Immature natural killer cell (primary cell): ENCODE measurements at regions not wholly inside any gene's neighbourhood (a gene's known extent, or its start where the extent isn't known, plus 50 kb on each side); places are given as distances from the start of the nearest gene placed in this dataset.
"Not testable (repeated sequence)": the region's sequence is repeated elsewhere in the genome, so short reads cannot be mapped to it uniquely, and the experiment has no call there.

Experiments used
- DNase-seq, 3 donors: peaks; one replicate each; pipeline ENCODE4 v3.0.0; 2022; ENCODE audit warnings: mixed read lengths in 1 of 3
- H3K27ac Mint-ChIP-seq, 6 donors: one replicate each; pipeline ENCODE4 v1.8.0; 2020; ENCODE audit warnings: mixed read lengths in 6 of 6, mild to moderate bottlenecking in 5 of 6, inconsistent platforms in 4 of 6, moderate library complexity in 3 of 6
- H3K27me3 Mint-ChIP-seq, 3 donors: one replicate each; pipeline ENCODE4 v1.8.0; 2020 to 2021; ENCODE audit warnings: low read depth in 3 of 3, mild to moderate bottlenecking in 3 of 3, mixed read lengths in 3 of 3, moderate library complexity in 3 of 3, inconsistent platforms in 1 of 3
- H3K36me3 Mint-ChIP-seq, 3 donors: one replicate each; pipeline ENCODE4 v1.8.0; 2020; ENCODE audit warnings: mixed read lengths in 3 of 3, inconsistent platforms in 2 of 3, mild to moderate bottlenecking in 2 of 3
- H3K4me1 Mint-ChIP-seq, 2 donors: one replicate each; pipeline ENCODE4 v1.8.0; 2020; ENCODE audit warnings: inconsistent platforms in 2 of 2, mild to moderate bottlenecking in 2 of 2, mixed read lengths in 2 of 2, moderate library complexity in 1 of 2
- H3K4me3 Mint-ChIP-seq, 5 donors: one replicate each; pipeline ENCODE4 v1.8.0; 2020; ENCODE audit warnings: mild to moderate bottlenecking in 5 of 5, mixed read lengths in 5 of 5, inconsistent platforms in 3 of 5, moderate library complexity in 3 of 5
- H3K9me3 Mint-ChIP-seq, 6 donors: one replicate each; pipeline ENCODE4 v1.8.0; 2020; ENCODE audit warnings: mild to moderate bottlenecking in 6 of 6, mixed read lengths in 6 of 6, inconsistent platforms in 4 of 6, moderate library complexity in 3 of 6

- Mint-ChIP-seq H3K27ac (no peak overlapping the region), H3K27me3 (peaks cover 0 to 2% (median 0%) of the 10 kb centered on the region in 3 donors), H3K36me3 (peaks cover 0 to 6% (median 4%) of the 10 kb centered on the region in 3 donors), H3K9me3 (peaks cover 0 to 6% (median 0%) of the 10 kb centered on the region in 6 donors), H3K4me1 (no peaks in the 10 kb centered on the region), H3K4me3 (no peak overlapping the region)
- no peak for DNase-seq
Measured at GRCh38 chr11:24240496-24241175, 256.2 kb upstream of the LUZP2 start.

GRCh38 chr11:24246715-24247114 lies 250.1 kb upstream of the LUZP2 start:
- peaks cover 0 to 6% (median under 1%) of the 10 kb centered on the region in 6 donors for H3K9me3 Mint-ChIP-seq
- no peaks in the 10 kb centered on the region for H3K4me1 Mint-ChIP-seq
- H3K4me3 Mint-ChIP-seq = no peak overlapping the region
- peaks cover 0 to 8% (median 6%) of the 10 kb centered on the region in 3 donors for H3K36me3 Mint-ChIP-seq
- no peak overlapping the region for H3K27ac Mint-ChIP-seq
- H3K27me3 Mint-ChIP-seq = peaks cover 0 to under 1% (median 0%) of the 10 kb centered on the region in 3 donors
- DNase-seq = no peak

GRCh38 chr11:24247846-24248245 lies 249.0 kb upstream of the LUZP2 start:
- DNase-seq = no peak
- no peak overlapping the region for H3K4me3 Mint-ChIP-seq
- H3K4me1 Mint-ChIP-seq = no peaks in the 10 kb centered on the region
- H3K27me3 Mint-ChIP-seq = peaks cover 0 to 3% (median under 1%) of the 10 kb centered on the region in 3 donors
- H3K27ac Mint-ChIP-seq = no peak overlapping the region
- peaks cover 0 to 12% (median 6%) of the 10 kb centered on the region in 3 donors for H3K36me3 Mint-ChIP-seq
- peaks cover 0 to 6% (median under 1%) of the 10 kb centered on the region in 6 donors for H3K9me3 Mint-ChIP-seq

GRCh38 chr11:24249921-24250320 lies 246.9 kb upstream of the LUZP2 start:
- Mint-ChIP-seq H3K27ac (no peak overlapping the region), H3K4me3 (no peak overlapping the region), H3K27me3 (peaks cover 2 to 3% (median 3%) of the 10 kb centered on the region in 3 donors), H3K9me3 (peaks cover 0 to 2% (median 0%) of the 10 kb centered on the region in 6 donors), H3K36me3 (peaks cover 0 to 8% (median 0%) of the 10 kb centered on the region in 3 donors), H3K4me1 (no peaks in the 10 kb centered on the region)
- no peak for DNase-seq

- no peaks in the 10 kb centered on the region for H3K4me1 Mint-ChIP-seq
- H3K4me3 Mint-ChIP-seq = no peak overlapping the region
- no peak for DNase-seq
- H3K27ac Mint-ChIP-seq = no peak overlapping the region
- H3K27me3 Mint-ChIP-seq = peaks cover 2 to 3% (median 3%) of the 10 kb centered on the region in 3 donors
- H3K36me3 Mint-ChIP-seq = peaks cover 0 to 12% (median 0%) of the 10 kb centered on the region in 3 donors
- H3K9me3 Mint-ChIP-seq = no peaks in the 10 kb centered on the region
Measured at GRCh38 chr11:24253237-24253760, 243.6 kb upstream of the LUZP2 start.

- Mint-ChIP-seq H3K27ac (no peak overlapping the region), H3K36me3 (peaks cover 0 to 3% (median 0%) of the 10 kb centered on the region in 3 donors), H3K9me3 (peaks cover 0 to 1% (median 0%) of the 10 kb centered on the region in 6 donors), H3K4me1 (no peaks in the 10 kb centered on the region), H3K4me3 (no peak overlapping the region), H3K27me3 (peaks cover 0 to 3% (median 0%) of the 10 kb centered on the region in 3 donors)
- DNase-seq = no peak
Measured at GRCh38 chr11:24264868-24265267, 232.0 kb upstream of the LUZP2 start.

GRCh38 chr11:24267014-24267413 lies 229.8 kb upstream of the LUZP2 start:
- Mint-ChIP-seq H3K9me3 (peaks cover 0 to 1% (median 0%) of the 10 kb centered on the region in 6 donors), H3K4me1 (no peaks in the 10 kb centered on the region), H3K4me3 (no peak overlapping the region), H3K36me3 (peaks cover 0 to 3% (median 0%) of the 10 kb centered on the region in 3 donors), H3K27ac (no peak overlapping the region), H3K27me3 (peaks cover 0 to 3% (median 0%) of the 10 kb centered on the region in 3 donors)
- DNase-seq = no peak

- no peak for DNase-seq
- H3K4me3 Mint-ChIP-seq = no peak overlapping the region
- H3K36me3 Mint-ChIP-seq = peaks cover 0 to 3% (median 0%) of the 10 kb centered on the region in 3 donors
- H3K27ac Mint-ChIP-seq = no peak overlapping the region
- H3K27me3 Mint-ChIP-seq = peaks cover 0 to 2% (median 0%) of the 10 kb centered on the region in 3 donors
- H3K4me1 Mint-ChIP-seq = no peaks in the 10 kb centered on the region
- peaks cover 0 to 1% (median 0%) of the 10 kb centered on the region in 6 donors for H3K9me3 Mint-ChIP-seq
Measured at GRCh38 chr11:24271798-24272197, 225.1 kb upstream of the LUZP2 start.

- not testable (repeated sequence) for DNase-seq, H3K4me1 Mint-ChIP-seq, H3K4me3 Mint-ChIP-seq
Measured at GRCh38 chr11:24274214-24274781, 222.6 kb upstream of the LUZP2 start.

GRCh38 chr11:24286238-24286637 lies 210.6 kb upstream of the LUZP2 start:
- no peak for DNase-seq
- Mint-ChIP-seq H3K27ac (no peak overlapping the region), H3K27me3 (peaks cover 1 to 7% (median 1%) of the 10 kb centered on the region in 3 donors), H3K9me3 (peaks cover 0 to 16% (median 3%) of the 10 kb centered on the region in 6 donors), H3K4me1 (peaks cover 0 to 5% of the 10 kb centered on the region in 2 donors), H3K36me3 (peaks cover 0 to 27% (median 0%) of the 10 kb centered on the region in 3 donors), H3K4me3 (no peak overlapping the region)

More at GRCh38 chr11:24274214-24274781, 222.6 kb upstream of the LUZP2 start:
- H3K9me3 Mint-ChIP-seq, H3K27me3 Mint-ChIP-seq, H3K36me3 Mint-ChIP-seq, H3K27ac Mint-ChIP-seq: not testable (repeated sequence)

- peaks cover 0 to 5% (median 2%) of the 10 kb centered on the region in 3 donors for H3K27me3 Mint-ChIP-seq
- no peak overlapping the region for H3K4me3 Mint-ChIP-seq
- no peak for DNase-seq
- peaks cover 3 to 12% of the 10 kb centered on the region in 2 donors for H3K4me1 Mint-ChIP-seq
- H3K27ac Mint-ChIP-seq = no peak overlapping the region
- peaks cover 0 to 8% (median 1%) of the 10 kb centered on the region in 6 donors for H3K9me3 Mint-ChIP-seq
- peaks cover 0 to 17% (median 0%) of the 10 kb centered on the region in 3 donors for H3K36me3 Mint-ChIP-seq
Measured at GRCh38 chr11:24289301-24289700, 207.6 kb upstream of the LUZP2 start.

- H3K4me3 Mint-ChIP-seq = no peak overlapping the region
- peaks cover 11 to 22% of the 10 kb centered on the region in 2 donors for H3K4me1 Mint-ChIP-seq
- H3K27ac Mint-ChIP-seq = no peak overlapping the region
- no peaks in the 10 kb centered on the region for H3K9me3 Mint-ChIP-seq
- DNase-seq = no peak
- H3K27me3 Mint-ChIP-seq = peaks cover 0 to 2% (median 0%) of the 10 kb centered on the region in 3 donors
- peaks cover 0 to 4% (median 0%) of the 10 kb centered on the region in 3 donors for H3K36me3 Mint-ChIP-seq
Measured at GRCh38 chr11:24293964-24294363, 202.9 kb upstream of the LUZP2 start.

GRCh38 chr11:24295360-24295759 lies 201.5 kb upstream of the LUZP2 start:
- H3K4me1 Mint-ChIP-seq = peaks cover 11 to 22% of the 10 kb centered on the region in 2 donors
- peaks cover 0 to 2% (median 0%) of the 10 kb centered on the region in 3 donors for H3K27me3 Mint-ChIP-seq
- H3K9me3 Mint-ChIP-seq = no peaks in the 10 kb centered on the region
- DNase-seq = peak; percentile 3 to 25 (median 22)
- H3K27ac Mint-ChIP-seq = peak overlapping the region; percentile 17 to 93 (median 80)
- peak overlapping the region; percentile 50 to 80 (median 75) for H3K4me3 Mint-ChIP-seq
- H3K36me3 Mint-ChIP-seq = peaks cover 0 to 4% (median 0%) of the 10 kb centered on the region in 3 donors

GRCh38 chr11:24297461-24297860 lies 199.4 kb upstream of the LUZP2 start:
- peaks cover 11 to 20% of the 10 kb centered on the region in 2 donors for H3K4me1 Mint-ChIP-seq
- H3K9me3 Mint-ChIP-seq = no peaks in the 10 kb centered on the region
- no peak overlapping the region for H3K4me3 Mint-ChIP-seq

More at GRCh38 chr11:24297461-24297860, 199.4 kb upstream of the LUZP2 start:
- no peak overlapping the region for H3K27ac Mint-ChIP-seq
- no peak for DNase-seq
- peaks cover 0 to 2% (median 0%) of the 10 kb centered on the region in 3 donors for H3K27me3 Mint-ChIP-seq
- peaks cover 0 to 4% (median 0%) of the 10 kb centered on the region in 3 donors for H3K36me3 Mint-ChIP-seq
